Right lobe of liver (tissue), 6 donors: ENCODE measurements at regions not wholly inside any gene's neighbourhood (a gene's known extent, or its start where the extent isn't known, plus 50 kb on each side); places are given as distances from the start of the nearest gene placed in this dataset.

Experiments used
- ATAC-seq, 4 donors: fragments of 200-7000 bp; cut with Tn5 transposase; one replicate each; pipeline ENCODE4 v1.9.1; 2020; ENCODE audit warnings: mild to moderate bottlenecking in 4 of 4, moderate library complexity in 4 of 4
- DNase-seq, 3 donors: peaks; one replicate each; pipeline ENCODE4 v3.0.0-alpha.2; 2020
- H3K27ac ChIP-seq, 3 donors: fragments of 200-600 bp; one replicate each; pipeline ENCODE4 v1.8.0; 2022
- H3K27me3 ChIP-seq, 2 donors: fragments of 200-600 bp; one replicate each; pipeline ENCODE4 v1.8.0; 2022
- H3K36me3 ChIP-seq, 4 donors: fragments of 200-600 bp; sonication (generic) in 1 of 4; one replicate each; pipeline versions ENCODE4 v1.5.1 to v1.8.0; 2017 to 2022; ENCODE audit warnings: control low read depth in 1 of 4
- H3K4me1 ChIP-seq, 4 donors: fragments of 200-600 bp; sonication (generic) in 1 of 4; one replicate each; pipeline versions ENCODE4 v1.5.1 to v1.8.0; 2017 to 2022; ENCODE audit warnings: control low read depth in 1 of 4
- H3K4me3 ChIP-seq, 3 donors: fragments of 200-600 bp; one replicate each; pipeline ENCODE4 v1.8.0; 2022
- H3K9me3 ChIP-seq, 4 donors: fragments of 200-600 bp; sonication (generic) in 1 of 4; one replicate each; pipeline versions ENCODE4 v1.5.1 to v1.8.0; 2017 to 2022; ENCODE audit warnings: control low read depth in 1 of 4
- POLR2A ChIP-seq: fragments of 450-650 bp; IDR thresholded peaks from one replicate; pipeline ENCODE4 v1.6.1; 2017; ENCODE audit warnings: antibody characterized with exemption, mild to moderate bottlenecking
- WGBS: methylation state at CpG from one replicate; pipeline ENCODE4 v1.1.6; 2018; ENCODE audit warnings: low coverage, low lambda C conversion rate; ENCODE audit not compliant: insufficient coverage; ENCODE audit errors: missing lambda C conversion rate; 5-methylcytosine and 5-hydroxymethylcytosine counted together
- intact Hi-C, 2 donors: fragments of 100-400 bp; cut with DNase I; formaldehyde crosslinking; loops; one replicate each; pipeline versions ENCODE4 v1.11.2 to v1.14.1; 2022
- TF ChIP-seq, protein P1 (sequence below), 4 donors: fragments of 200-600 bp in 3 of 4; fragments of 450-650 bp in 1 of 4; IDR thresholded peaks; one replicate each; pipeline versions ENCODE4 v1.5.1 to v1.8.0; 2016 to 2022; ENCODE audit warnings: antibody characterized with exemption in 4 of 4, mild to moderate bottlenecking in 2 of 4
- donor health status: DM: no; HTN: yes; CAD: no.
- donor health status: DM: no; HTN: no; CAD: no.
- donor health status: DM: no; HTN: no; CAD: no.
- donor health status: DM: no; HTN: yes; CAD: no.
- donor health status: DM: no; HTN: yes; CAD: no.

- Histone ChIP-seq H3K27me3 (peaks cover 0 to 3% of the 10 kb centered on the region in 2 donors), H3K27ac (no peak overlapping the region), H3K36me3 (no peaks in the 10 kb centered on the region), H3K9me3 (no peaks in the 10 kb centered on the region), H3K4me1 (peaks cover 0 to 5% (median 0%) of the 10 kb centered on the region in 4 donors), H3K4me3 (no peak overlapping the region)
- no peak for TF ChIP-seq POLR2A
- TF ChIP-seq, protein P1, sequence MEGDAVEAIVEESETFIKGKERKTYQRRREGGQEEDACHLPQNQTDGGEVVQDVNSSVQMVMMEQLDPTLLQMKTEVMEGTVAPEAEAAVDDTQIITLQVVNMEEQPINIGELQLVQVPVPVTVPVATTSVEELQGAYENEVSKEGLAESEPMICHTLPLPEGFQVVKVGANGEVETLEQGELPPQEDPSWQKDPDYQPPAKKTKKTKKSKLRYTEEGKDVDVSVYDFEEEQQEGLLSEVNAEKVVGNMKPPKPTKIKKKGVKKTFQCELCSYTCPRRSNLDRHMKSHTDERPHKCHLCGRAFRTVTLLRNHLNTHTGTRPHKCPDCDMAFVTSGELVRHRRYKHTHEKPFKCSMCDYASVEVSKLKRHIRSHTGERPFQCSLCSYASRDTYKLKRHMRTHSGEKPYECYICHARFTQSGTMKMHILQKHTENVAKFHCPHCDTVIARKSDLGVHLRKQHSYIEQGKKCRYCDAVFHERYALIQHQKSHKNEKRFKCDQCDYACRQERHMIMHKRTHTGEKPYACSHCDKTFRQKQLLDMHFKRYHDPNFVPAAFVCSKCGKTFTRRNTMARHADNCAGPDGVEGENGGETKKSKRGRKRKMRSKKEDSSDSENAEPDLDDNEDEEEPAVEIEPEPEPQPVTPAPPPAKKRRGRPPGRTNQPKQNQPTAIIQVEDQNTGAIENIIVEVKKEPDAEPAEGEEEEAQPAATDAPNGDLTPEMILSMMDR (IDR thresholded peaks at IDR 0.05): no peak
- intact Hi-C loops: no loop called here
- WGBS: 66% methylated on average over 3 of the region's 3 CpGs
- DNase-seq (no peak), ATAC-seq (no peak)
Observed at GRCh38 chr9:88930716-88931115, 60.6 kb upstream of the S1PR3 start.

DNA sequence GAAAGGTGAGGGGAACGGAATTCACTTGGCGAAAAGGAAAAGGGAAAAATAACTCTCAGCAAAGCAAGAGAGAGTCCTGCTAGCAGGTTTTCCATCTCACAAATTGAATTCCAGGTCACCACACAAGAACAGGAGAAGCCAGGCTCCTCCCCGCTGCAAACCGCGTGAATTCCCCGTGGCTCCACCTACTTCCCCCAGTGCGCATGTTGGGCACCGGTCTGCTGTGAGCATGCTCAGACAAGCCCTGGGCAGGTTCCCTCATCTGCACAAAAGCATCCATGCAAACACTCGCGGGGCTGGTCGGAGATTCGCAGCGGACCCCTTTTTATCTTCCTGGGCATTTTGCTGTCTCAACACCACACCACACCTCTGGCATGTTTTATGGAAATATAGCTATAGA is 58.5 kb upstream of the S1PR3 start:
- intact Hi-C loops: no loop called here
- TF ChIP-seq POLR2A: no peak
- TF ChIP-seq, protein P1 (IDR thresholded peaks at IDR 0.05): no peak
- Histone ChIP-seq H3K4me1 (peaks cover 0 to 16% (median 0%) of the 10 kb centered on the region in 4 donors), H3K27me3 (peaks cover 0 to 3% of the 10 kb centered on the region in 2 donors), H3K36me3 (no peaks in the 10 kb centered on the region), H3K27ac (no peak overlapping the region), H3K9me3 (no peaks in the 10 kb centered on the region), H3K4me3 (no peak overlapping the region)
- no peak for DNase-seq
- WGBS: 88% methylated on average over 7 of the region's 13 CpGs
- no peak for ATAC-seq

- TF ChIP-seq POLR2A: no peak
- TF ChIP-seq, protein P1 (IDR thresholded peaks at IDR 0.05): no peak
- Histone ChIP-seq H3K27ac (no peak overlapping the region), H3K4me1 (peaks cover 0 to 16% (median 0%) of the 10 kb centered on the region in 4 donors), H3K9me3 (no peaks in the 10 kb centered on the region), H3K27me3 (peaks cover 0 to 3% of the 10 kb centered on the region in 2 donors), H3K4me3 (no peak overlapping the region), H3K36me3 (no peaks in the 10 kb centered on the region)
- ATAC-seq (no peak), DNase-seq (no peak)
- intact Hi-C loops: no loop called here
- WGBS: 45% methylated on average over 10 of the region's 11 CpGs
Observed at GRCh38 chr9:88933607-88934379, 57.5 kb upstream of the S1PR3 start.

DNA sequence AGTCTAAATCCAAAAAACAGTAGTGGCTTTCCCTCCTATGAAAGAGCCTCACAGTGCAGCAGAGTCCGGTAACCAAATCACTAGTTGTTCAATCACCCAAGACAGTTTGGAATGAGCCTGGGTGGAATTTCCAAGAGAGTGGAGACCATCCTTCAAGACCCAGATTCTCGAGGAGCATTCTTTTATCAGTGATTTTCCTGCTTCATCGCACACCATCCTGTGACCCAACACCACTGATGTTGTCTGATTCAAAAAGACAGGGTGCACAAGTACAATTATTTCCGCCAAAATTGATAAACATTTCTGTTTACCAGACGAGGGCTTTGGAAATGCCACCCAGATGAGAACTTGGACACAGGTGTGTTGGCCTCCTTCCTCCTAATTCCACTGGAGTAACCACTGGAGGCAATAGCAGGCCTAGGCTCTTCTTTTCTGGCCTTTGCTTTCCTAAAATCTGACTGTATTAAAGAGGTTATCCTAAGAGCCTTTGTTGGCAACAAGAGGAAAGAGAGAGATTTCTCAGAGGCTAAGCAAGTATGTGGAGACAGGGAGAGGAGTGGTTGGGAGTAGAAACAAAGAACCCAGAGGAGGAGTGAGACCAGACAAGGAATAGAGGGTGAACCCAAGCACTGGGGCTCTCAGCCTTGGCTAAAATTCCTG is 56.3 kb upstream of the S1PR3 start:
- H3K9me3 ChIP-seq: no peaks in the 10 kb centered on the region
- H3K36me3 ChIP-seq: no peaks in the 10 kb centered on the region
- no peak overlapping the region for H3K4me3 ChIP-seq
- intact Hi-C loops: no loop called here
- no peak for ATAC-seq
- WGBS: 74% methylated on average over 3 of the region's 5 CpGs
- H3K27me3 ChIP-seq: peaks cover 0 to 3% of the 10 kb centered on the region in 2 donors
- peaks cover 0 to 16% (median 0%) of the 10 kb centered on the region in 4 donors for H3K4me1 ChIP-seq
- H3K27ac ChIP-seq: no peak overlapping the region
- TF ChIP-seq, protein P1 (IDR thresholded peaks at IDR 0.05): no peak
- no peak for TF ChIP-seq POLR2A
- no peak for DNase-seq
